Neural progenitor cell (in vitro differentiated cells): ENCODE measurements at regions not wholly inside any gene's neighbourhood (a gene's known extent, or its start where the extent isn't known, plus 50 kb on each side); places are given as distances from the start of the nearest gene placed in this dataset.

Source experiments
- EZH2 ChIP-seq: fragments of 200-600 bp; sonication (generic); IDR thresholded peaks from 2 replicates; pipeline ENCODE4 v1.6.1; 2017; ENCODE audit warnings: antibody characterized with exemption, mild to moderate bottlenecking, moderate library complexity
- EZH2phosphoT487 ChIP-seq: fragments of 200-600 bp; sonication (generic); IDR thresholded peaks from 2 replicates; pipeline ENCODE4 v1.6.1; 2017; ENCODE audit warnings: antibody characterized with exemption
- TF ChIP-seq, protein P1 (sequence below): fragments of 200-600 bp; sonication (generic); IDR thresholded peaks from 2 replicates; pipeline ENCODE4 v1.5.1; 2017; ENCODE audit warnings: antibody characterized with exemption, mild to moderate bottlenecking

DNA sequence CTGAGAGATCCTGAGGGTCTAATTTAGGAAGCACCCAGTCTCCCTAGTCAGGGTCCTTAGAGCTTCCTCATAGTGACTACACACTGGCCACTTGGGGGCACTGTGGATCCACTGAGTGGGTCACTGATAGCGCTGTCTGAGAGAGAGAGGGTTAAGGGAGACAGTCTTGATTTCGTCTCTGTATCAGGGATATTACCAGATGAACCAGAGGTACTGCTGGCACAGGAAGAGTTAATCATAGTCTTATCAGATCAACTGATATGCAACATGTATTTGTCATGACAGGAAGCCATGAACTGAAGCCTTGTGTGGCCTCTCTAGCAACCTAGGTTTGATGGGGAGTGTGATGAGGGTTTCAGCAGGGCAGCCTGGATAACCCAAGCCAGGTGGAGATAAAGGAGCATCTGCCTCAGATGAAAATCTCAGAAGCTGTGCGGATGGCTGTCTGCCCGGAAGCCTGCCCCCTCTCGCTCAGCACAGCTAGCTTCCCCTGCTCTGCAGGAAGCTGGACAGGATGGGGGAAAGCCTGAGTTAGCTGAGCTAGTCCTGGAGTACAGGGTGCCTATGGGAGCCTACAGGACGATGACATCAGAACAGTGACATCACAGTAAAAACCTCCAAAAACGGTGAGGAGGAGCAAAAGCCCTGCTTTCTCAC, 214.0 kb upstream of the PRSS1 start:
- TF ChIP-seq EZH2phosphoT487 (no peak), EZH2 (no peak)
- TF ChIP-seq, protein P1, sequence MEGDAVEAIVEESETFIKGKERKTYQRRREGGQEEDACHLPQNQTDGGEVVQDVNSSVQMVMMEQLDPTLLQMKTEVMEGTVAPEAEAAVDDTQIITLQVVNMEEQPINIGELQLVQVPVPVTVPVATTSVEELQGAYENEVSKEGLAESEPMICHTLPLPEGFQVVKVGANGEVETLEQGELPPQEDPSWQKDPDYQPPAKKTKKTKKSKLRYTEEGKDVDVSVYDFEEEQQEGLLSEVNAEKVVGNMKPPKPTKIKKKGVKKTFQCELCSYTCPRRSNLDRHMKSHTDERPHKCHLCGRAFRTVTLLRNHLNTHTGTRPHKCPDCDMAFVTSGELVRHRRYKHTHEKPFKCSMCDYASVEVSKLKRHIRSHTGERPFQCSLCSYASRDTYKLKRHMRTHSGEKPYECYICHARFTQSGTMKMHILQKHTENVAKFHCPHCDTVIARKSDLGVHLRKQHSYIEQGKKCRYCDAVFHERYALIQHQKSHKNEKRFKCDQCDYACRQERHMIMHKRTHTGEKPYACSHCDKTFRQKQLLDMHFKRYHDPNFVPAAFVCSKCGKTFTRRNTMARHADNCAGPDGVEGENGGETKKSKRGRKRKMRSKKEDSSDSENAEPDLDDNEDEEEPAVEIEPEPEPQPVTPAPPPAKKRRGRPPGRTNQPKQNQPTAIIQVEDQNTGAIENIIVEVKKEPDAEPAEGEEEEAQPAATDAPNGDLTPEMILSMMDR: peak; percentile 86
